Midbrain (tissue), 1 donor: ENCODE measurements at regions not wholly inside any gene's neighbourhood (a gene's known extent, or its start where the extent isn't known, plus 50 kb on each side); places are given as distances from the start of the nearest gene placed in this dataset.

Source experiments
- DNase-seq: peaks from one replicate; lab custom pipeline; 2025; lab: John Stamatoyannopoulos, UW

- DNase-seq, result no peak
Measured at GRCh38 chr12:76611533-76611932, 52.0 kb upstream of the OSBPL8 start.

DNA sequence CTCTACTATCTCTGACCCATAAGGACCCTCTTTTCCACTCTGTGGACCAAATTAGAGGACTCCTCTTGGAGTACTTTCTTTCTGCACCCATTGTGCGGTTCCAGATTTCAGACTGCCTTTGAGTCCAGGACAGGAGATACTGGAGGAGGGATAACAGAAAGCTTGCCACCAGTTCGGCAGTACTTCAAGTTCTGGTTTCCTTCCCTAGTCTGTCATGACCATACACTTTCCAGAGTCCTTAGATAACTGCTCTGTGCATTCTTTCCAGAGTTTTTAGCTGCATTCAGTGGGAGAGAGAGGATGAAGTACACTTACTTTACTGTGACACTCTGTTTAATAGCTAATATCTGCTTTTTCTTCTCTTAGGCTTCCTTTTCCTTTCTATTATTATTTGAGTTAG, 54.8 kb upstream of the OSBPL8 start:
- DNase-seq, result no peak

- no peak for DNase-seq
Measured at GRCh38 chr12:76618031-76618430, 58.5 kb upstream of the OSBPL8 start.

DNA sequence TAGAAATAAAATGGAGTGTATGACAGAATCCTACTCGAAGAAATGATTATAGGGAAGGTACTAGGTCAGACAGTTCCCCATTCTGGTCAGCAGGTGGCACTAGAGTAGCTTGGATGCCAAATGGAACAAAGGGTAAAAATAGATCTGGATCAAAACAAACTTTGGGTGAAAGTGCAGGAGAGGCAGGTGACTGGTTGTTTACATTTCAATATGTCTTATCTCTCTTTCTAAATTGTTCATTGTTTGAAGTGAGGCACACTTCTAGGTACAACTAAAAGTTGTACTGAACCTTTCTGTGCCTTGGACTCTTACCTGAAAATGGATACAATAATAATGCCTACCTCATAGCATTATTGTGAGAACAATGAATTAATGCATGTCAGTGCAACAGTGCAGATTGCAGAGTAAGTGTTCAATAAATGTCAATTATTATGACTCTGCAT, 62.0 kb upstream of the OSBPL8 start:
- DNase-seq, result peak; percentile 75

- DNase-seq, result no peak
Measured at GRCh38 chr12:76622351-76622750, 62.8 kb upstream of the OSBPL8 start.

GRCh38 chr12:76622915-76623314, 63.3 kb upstream of the OSBPL8 start:
- no peak for DNase-seq

DNA sequence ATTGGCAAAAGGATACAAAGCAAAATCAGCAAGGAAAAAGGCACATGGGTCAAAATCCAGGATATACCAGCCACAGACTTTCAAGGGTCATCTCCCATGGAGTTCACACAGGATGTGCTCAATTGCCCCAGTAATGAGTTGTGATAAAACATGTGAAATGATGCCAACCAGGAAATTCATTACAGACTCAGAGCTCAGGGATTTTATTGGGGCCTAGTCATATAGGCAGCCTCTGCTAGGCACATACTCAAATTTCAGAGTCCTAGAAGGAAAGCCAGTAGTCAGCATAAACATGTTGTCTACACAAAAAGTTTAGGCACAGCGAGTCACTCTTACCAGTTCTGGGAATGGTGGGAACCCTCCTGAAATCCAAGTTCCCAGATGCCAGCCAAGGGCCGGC, 64.4 kb upstream of the OSBPL8 start:
- no peak for DNase-seq

- DNase-seq, result no peak
Measured at GRCh38 chr12:76627346-76628135, 68.0 kb upstream of the OSBPL8 start.

GRCh38 chr12:76628745-76629144, 69.2 kb upstream of the OSBPL8 start:
- DNase-seq, result no peak

- no peak for DNase-seq
Measured at GRCh38 chr12:76631741-76632140, 72.2 kb upstream of the OSBPL8 start.

DNA sequence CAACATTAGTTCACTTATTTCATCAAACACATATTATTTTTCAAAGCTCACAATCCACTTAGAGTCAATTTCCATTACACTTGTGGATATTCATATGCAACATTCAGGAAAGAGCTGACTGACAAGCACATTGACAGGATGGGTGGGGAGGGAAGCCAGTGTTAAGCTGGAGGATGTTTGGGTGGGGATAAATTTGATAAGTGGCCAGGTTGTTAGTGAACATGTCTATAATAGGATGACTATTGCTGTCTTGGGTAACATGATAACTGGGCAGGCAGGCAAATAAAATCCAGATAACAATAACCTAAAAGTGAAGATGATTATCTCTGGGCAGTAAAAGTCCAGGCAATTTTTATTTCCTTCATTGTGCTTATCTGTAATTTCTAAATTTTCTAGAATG, 73.8 kb upstream of the OSBPL8 start:
- no peak for DNase-seq

DNA sequence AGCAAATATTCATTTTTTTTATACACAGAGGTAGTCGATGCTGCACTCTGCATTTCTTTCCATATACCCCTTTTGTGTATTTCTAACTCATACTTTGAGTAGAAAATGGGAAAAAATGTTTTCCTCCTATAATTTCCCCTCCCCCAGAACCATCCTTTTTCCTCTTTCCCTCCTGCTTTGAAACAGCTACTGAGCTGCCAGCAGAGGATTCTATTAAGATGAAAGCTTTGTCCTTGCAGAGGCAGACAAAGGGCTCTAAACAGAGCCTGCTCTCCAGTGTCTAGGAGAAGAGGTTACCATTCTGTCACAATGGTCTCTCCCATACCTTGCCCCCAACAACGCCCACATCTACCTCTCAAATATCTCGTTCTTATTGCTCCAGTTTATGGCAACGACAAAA, 74.6 kb upstream of the OSBPL8 start:
- no peak for DNase-seq

DNA sequence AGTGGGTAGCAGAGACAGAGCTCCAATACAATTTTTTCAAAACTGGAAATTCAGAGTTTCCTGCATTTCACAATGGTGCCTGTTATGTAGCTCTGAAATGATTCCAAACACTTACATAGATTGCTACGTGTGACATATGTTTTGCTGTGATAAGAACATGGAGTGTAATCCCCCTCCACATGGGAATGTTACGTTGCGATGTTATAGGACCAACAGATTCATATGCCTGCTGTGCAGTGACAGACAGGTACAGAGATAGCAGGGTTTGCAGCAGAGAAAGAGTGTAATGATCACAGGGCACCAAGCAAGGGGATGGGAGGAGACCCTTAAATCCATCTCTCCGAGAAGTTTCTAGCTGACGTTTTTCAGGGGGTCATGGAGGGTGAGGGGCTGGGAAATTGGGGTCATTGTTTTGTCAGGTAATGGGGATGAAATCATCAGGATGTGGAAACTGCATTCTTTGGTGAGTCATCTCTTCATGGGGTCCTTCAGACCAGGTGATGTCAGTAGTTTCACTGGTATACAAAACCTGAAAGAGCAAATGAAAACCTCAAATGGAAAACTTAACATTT, 76.6 kb upstream of the OSBPL8 start:
- no peak for DNase-seq

- DNase-seq, result no peak
Measured at GRCh38 chr12:76637807-76638206, 78.2 kb upstream of the OSBPL8 start.

- no peak for DNase-seq
Measured at GRCh38 chr12:76639646-76640045, 80.1 kb upstream of the OSBPL8 start.

- no peak for DNase-seq
Measured at GRCh38 chr12:76641073-76641472, 81.5 kb upstream of the OSBPL8 start.

DNA sequence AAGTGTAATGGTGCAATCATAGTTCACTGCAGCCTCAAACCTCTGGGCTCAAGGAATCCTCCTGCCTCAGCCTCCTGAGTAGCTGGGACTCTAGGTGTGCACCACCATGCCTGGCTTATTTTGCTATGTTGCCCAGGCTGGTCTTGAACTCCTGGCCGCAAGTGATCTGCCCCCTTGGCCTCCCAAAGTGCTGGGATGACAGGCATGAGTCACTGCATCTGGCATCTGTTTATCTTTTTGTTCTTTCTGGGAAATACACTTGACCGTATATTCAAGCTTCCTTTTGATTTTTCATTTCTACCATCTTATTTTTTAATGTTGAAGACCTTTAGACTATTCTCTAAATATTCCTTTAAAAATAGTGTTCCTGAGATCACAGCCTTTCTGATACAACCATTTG, 82.4 kb upstream of the OSBPL8 start:
- no peak for DNase-seq

DNA sequence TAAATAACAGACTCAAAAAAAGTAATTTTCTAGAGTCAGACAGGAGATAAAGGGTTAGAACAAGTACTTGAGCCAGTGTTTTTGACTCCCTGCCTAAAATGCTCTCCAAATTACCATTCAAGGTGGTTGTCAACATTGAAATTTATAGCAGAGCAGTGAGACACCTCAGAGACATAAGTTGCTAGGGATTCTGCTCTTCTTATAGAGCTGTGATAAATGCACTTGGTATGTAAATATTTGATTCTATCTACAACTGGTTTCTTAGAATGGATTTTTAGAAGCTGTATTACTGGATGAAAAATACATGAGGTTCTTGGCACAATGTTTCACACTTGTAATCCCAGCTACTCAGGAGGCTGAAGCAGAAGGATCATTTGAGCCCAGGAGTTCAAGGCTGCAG, 83.9 kb upstream of the OSBPL8 start:
- no peak for DNase-seq

- DNase-seq, result no peak
Measured at GRCh38 chr12:76644950-76645349, 85.4 kb upstream of the OSBPL8 start.

DNA sequence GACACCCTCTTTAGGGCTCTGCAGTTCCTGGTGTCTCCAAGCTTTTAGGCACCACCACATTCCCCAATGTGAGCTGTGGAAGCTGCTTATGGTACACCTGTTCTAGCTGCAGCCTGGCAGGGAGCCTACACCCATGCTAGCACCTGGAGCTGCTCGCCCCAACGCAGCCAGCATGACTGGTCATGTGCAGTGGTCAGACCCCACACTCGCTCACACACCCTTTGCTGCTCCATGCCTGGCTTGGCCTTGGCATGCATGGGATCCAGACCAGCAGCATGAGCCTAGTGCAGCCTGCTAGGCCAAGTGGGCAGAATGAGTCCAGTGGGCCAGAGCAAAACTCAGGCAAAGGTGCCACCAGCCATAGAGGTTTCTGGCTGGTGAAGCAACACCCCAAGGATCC, 86.4 kb upstream of the OSBPL8 start:
- no peak for DNase-seq

- no peak for DNase-seq
Measured at GRCh38 chr12:76646366-76646765, 86.8 kb upstream of the OSBPL8 start.

- DNase-seq, result no peak
Measured at GRCh38 chr12:76649099-76649498, 89.5 kb upstream of the OSBPL8 start.

GRCh38 chr12:76652402-76652801, 92.8 kb upstream of the OSBPL8 start:
- DNase-seq, result no peak

DNA sequence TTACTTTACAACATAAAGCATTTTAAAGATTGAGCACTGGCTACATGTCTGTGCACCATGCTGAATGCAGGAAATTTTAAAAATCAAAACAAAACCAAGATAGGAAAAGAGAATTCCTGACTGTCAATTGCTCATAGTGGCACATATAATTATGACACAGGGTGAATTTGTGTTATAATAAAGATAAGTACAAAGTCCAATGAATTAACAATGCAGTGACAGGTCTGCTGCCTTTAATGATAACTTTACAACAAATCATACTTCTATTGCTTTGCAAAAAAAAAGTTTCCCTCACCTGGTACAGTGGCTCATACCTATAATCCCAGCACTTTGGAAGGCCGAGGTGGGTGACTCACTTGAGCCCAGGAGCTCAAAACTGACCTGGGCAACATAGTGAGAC, 93.8 kb upstream of the OSBPL8 start:
- DNase-seq, result no peak
